DMS53 (cell line): ENCODE measurements at regions not wholly inside any gene's neighbourhood (a gene's known extent, or its start where the extent isn't known, plus 50 kb on each side); places are given as distances from the start of the nearest gene placed in this dataset.
"Not testable (repeated sequence)": the region's sequence is repeated elsewhere in the genome, so short reads cannot be mapped to it uniquely, and the experiment has no call there.

Experiments used
- DNase-seq: peaks from one replicate; lab custom pipeline; 2025; lab: John Stamatoyannopoulos, UW

DNA sequence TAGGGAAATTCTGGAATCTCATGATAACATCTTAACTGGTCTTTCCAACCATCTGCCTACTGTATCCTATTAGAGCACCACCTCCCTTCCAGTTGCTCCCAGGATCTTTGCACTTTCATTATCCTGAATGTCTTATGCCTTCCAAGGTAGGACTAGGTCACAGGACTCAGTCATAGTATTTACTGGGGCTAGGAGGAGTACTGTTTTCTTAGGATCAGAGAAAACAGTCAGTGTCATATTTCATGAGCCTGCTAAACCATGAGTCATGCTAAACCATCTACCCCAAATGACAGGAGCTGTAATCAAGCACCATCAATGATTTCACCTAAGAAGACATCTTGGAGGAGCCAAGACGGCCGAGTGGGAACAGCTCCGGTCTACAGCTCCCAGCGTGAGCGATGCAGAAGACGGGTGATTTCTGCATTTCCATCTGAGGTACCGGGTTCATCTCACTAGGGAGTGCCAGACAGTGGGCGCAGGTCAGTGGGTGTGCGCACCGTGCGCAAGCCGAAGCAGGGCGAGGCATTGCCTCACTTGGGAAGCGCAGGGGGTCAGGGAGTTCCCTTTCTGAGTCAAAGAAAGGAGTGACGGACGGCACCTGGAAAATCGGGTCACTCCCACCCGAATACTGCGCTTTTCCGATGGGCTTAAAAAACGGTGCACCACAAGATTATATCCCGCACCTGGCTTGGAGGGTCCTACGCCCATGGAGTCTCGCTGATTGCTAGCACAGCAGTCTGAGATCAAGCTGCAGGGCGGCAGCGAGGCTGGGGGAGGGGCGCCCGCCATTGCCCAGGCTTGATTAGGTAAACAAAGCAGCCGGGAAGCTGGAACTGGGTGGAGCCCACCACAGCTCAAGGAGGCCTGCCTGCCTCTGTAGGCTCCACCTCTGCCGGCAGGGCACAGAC, 1439.2 kb upstream of the ACVR2A start:
- DNase-seq, result peak; percentile 43

DNA sequence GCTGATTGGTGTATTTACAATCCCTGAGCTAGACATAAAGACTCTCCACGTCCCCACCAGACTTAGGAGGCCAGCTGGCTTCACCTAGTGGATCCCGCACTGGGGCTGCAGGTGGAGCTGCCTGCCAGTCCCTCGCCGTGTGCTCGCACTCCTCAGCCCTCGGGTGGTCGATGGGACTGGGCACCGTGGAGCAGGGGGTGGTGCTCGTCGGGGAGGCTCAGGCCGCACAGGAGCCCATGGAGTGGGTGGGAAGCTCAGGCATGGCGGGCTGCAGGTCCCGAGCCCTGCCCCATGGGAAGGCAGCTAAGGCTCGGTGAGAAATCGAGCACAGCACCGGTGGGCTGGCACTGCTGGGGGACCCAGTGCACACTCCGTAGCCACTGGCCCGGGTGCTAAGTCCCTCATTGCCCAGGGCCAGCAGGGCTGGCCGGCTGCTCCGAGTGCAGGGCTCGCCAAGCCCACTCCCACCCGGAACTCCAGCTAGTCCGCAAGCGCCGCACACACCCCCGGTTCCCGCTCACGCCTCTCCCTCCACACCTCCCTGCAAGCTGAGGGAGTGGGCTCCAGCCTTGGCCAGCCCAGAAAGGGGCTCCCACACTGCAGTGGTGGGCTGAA, 1441.2 kb upstream of the ACVR2A start:
- DNase-seq, result not testable (repeated sequence)

DNA sequence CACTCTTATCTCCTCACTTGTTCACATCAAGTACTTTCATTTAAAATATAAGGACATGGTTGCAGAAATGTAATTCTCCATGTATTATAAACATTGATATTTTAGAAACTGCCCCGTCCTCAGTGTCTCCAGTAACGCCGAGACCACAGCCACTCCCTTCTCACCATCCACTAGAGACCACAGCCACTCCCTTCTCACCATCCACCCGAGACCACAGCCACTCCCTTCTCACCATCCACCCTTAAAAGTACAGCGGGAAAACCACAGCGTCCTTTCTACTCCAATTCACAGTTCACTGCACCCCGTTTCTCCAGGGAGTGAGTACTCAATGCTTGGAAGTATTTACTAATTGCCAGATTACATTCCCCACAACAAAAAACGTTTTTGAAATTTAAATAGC, 1452.2 kb upstream of the ACVR2A start:
- no peak for DNase-seq

DNA sequence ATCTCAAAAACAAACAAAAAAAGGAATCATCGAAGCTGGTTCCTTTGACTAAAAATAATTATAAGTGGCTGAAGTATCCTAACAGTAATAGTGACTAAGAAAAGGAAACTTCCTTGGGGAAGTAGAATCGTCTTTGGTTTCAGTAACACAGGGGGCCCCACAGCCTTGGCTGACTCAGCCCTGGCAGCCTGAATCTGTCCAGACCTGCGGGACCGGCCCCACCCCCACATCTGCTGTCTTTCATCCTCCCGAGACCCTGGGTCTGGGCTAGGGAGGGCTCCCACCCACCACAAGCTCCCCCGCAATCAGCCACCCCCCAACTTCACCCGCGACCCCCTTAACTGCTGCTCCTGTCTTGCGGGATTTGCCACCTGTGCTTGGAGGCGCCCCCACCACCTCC, 1452.6 kb upstream of the ACVR2A start:
- no peak for DNase-seq

DNA sequence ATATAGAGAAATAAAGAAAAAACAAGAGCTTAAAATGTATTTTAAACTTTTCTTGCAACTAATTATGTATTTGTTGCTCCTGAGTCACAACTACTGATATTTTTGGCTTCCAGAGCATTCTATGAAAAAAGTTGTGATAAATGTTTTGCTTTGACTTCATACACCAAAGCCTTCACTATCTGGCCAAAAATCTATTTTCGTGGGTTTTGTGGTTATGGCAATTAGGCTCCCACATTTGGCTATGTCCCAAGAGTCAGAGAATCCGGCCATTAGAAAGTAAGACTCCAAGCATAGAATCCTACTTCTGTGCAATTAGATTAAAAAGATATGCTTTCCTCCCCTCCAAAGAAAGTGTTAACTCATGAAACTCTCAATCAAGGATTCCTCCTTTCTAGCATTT, 1456.1 kb upstream of the ACVR2A start:
- no peak for DNase-seq

DNA sequence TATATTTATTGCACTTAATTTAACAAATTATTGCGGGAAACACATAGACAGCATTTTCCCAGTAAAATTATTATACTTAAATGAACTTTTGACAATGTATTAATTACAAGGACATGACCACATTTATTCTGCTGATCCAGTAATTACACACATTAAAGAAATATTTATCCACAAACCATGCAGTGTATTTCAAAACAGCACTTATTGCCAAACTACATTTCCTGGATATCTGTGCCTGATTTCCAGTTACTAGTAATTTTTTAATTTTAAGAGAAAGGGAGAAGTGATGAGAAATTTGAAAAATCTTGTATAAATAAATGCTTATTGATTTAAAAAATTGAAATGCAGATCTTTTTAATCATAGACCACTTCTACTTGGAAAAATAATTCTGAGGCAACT, 1458.7 kb upstream of the ACVR2A start:
- DNase-seq, result no peak

DNA sequence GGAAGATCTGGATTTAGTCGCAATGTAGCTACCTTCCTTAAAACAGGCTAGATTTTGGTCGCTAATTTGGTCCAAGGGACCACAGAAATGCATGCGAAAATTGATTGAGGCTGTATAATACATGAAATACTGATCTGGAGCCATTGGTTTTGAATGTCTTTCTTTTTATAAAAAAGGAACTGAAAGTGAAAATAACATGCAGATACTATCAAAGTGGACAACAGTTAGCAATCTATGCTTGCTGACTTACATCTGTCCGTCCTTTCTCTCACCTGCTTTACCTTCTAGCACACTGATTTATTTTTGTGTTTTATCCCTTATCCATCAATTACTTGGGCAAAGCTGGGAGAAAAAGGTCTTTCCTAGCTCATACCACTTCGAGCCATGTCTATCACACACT, 1459.8 kb upstream of the ACVR2A start:
- no peak for DNase-seq

DNA sequence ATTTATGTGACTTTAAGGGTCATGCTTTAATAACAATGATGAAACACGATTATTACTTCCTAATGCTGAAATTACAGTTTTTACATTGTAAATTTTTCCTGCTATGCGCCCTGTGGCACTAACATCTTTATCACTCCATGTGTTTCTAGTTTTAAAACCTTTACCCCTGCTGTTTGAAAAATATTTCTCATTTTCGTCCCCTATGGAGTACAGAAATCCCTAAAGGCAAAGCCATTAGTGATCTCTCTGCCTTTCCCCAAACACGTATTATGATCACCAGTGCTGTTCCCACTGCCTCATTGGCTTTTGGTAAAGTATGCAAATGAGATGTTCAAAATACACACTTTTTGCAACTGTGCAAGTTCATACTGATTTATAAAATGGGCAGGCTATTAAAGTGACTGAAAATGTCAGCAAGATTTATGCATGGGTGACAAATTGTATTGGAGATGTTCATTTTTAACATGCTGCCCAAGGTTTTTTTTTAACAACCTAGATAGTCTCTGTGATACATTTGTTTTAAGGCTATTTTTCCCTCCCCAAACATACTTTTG, 1468.2 kb upstream of the ACVR2A start:
- DNase-seq, result no peak

DNA sequence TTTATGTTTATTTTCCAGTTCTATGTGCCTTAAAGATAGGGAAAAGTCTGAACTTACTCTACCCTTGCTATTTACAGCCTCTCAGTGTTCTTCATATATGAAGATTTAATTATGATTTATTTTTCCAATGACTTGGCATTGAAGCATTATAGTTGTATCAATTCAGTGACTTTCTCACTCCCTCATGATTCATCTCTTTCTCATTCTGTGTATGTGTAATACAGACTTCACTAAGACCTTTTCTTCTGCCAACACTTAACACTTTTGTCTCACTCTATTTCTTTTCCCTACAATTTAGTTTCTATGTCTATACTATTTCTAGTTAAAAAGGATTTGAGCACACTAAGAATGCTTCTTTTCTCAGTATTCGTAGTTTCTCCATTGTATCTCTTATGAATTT, 1470.3 kb upstream of the ACVR2A start:
- no peak for DNase-seq

DNA sequence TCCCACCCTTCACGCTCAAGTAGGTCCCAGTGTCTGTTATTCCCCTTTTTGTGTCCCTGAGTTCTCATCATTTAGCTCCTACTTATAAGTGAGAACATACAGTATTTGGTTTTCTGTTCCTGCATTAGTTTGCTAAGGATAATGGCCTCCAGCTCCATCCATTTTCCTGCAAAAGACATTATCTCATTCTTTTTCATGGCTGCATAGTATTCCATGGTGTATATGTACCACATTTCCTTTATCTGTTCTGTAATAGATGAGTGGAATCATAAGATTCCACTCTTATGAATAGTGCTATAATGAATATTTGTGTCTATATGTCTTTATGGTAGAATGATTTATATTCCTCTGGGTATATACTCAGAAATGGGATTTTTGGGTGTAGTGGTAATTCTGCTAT, 1473.5 kb upstream of the ACVR2A start:
- DNase-seq, result not testable (repeated sequence)

DNA sequence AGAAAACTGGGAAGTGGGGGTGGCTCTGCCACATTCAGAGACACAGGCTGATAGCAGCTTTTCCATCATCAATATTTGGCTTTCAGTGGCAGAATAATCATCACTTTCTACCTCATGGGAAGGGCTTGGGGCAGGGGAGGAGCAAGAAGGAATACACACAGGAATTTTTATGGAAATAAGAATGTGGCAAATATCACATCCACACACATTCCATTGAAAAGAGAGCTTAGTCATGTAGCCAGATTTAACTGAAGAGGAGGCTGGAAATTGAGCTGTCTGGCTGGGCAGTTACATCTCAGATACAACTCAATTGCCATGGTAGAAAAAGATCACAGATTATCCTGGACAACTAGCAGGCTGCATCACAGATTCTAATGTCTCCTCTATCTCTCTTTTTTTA, 1474.0 kb upstream of the ACVR2A start:
- DNase-seq, result no peak

DNA sequence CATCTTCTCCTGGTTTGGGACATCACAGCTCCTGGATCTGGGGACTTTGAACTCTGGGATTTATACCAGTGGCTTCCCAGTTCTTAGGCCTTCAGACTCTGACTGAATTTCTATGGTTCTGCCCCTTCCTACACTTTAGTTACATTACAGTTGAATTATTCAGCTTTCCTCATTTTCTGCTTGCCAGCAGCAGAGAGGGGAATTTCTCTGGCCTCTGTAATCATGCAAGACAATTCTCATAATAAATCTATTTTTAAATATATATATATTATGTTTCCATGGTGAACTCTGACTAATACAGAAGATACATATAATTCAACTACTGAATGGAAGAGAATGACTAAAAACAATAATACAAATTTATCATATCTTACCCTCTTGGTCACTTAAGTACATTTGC, 1478.6 kb upstream of the ACVR2A start:
- no peak for DNase-seq

DNA sequence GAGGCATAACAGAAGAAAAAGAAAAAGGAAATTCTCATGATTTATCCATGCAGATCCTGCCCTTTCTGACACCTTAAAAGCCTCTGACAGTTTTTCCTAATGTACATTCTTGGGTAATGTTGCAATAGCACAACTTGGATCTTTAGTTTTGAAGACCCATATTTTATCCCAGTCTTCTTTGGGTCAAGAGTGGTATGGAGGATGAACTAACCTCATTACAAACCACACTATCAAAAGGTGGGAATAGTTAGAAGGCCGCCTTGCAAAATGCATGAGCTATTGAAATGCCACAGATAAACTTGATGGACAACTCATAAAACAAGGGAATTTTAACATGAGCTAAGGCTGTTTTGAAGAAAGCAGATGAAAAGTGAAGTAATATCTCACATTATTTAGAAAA, 1479.8 kb upstream of the ACVR2A start:
- no peak for DNase-seq

DNA sequence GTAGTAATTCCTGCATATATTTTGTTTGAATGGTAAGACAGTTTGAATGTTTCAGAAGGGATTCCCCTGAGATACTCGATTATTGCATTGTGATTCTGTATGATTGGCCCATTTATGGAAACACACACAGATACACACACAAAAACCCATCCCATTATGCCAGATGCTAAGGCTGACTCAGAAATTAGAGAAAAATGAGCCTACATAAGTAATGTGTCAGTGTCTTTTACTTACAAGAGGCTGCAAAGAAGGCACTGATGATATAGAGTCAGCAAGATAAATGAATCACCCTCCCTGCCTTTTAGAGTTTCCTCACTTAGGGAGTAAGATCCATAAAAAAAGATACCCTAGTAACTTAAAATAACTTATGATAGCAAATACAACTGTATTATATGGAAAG, 1481.1 kb upstream of the ACVR2A start:
- DNase-seq, result no peak

DNA sequence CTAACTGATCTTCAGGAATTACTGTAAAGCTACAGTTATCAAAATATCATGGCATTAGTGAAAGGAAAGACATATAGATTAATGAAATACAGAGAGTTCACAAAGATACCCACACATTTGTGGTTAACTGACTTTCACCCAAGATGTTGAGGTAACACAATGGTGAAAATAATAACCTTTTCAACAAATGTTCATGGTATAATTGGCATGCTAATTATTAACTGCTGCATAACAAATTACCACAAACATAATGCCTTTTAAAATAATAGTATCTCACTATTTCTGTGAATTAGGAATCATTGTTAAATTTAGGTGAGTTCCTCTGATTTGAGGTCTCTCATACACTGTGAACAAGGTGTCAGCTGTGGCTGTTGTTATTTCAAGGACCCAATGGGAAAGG, 1493.1 kb upstream of the ACVR2A start:
- DNase-seq, result no peak

DNA sequence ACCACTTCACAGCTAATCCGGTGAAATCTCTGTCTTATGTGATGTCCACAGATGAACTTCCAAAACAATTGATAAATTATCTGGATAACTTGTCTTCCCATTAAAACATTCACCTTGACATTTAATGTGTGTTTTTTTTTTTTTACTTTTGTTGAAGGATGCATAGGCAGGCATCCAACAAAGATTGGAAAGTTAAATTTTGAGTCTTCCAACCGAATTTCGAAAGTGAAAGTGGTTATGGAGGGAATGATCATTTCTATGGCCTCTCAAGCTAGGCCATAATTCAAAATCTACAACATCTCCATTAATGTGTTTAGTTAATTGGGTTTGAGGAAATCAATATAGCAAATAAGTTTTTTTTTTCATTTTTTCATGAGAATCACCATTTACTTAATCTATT, 1495.5 kb upstream of the ACVR2A start:
- no peak for DNase-seq

DNA sequence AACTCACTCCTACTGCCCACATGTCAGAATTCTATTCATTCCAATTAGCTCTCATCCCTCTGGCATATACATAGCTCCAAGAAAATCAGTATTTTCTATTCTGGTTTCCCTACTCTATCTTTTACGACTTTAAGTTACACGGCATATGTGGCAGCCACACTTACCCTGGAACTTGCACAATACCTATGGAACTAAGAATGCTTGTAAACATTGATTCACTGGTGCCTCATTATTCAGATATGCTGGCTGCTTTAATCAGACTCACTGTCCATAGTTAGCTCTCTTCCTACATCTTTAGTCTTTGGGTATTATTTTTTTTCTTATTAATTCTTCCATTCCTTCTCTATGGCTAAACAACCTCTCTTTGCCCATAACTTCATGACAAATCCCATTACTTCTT, 1519.9 kb upstream of the ACVR2A start:
- no peak for DNase-seq

DNA sequence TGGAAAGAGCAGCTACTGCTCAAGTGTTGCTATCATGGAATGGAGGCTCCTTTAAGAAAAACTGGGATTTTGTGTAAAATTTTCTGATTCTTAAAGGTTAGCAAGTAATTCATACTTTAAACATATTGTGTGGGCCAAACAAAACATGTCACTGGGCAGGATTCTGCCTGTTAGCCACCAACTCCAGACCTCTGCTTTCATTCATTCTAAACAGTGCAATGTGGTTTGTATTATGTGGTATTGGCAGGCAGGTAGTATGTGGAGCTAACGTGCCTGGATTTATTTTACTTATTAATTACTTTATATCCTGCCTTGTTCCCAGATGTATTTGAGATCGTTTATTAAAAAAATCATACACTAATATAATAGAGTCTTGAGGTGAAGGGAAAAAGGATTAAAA, 1521.3 kb upstream of the ACVR2A start:
- DNase-seq, result no peak

DNA sequence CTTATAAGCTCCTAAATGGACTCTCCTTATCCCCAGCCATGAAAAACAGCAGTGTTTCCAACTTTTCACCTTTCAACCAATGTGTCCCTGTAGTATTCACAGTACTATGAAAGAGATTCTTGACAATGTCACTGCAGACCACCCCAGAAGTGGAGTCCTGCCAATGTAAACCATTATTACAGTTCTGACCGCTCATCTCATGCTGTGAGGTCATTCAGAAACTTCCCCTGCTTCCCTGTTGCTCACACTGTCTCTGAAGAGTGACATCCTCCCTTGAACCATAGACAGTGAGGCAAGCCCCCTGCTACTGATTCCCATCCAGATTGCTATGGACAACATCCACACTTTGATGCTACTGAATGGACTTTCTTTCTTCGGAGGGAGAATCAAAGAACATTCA, 1523.7 kb upstream of the ACVR2A start:
- DNase-seq, result no peak

DNA sequence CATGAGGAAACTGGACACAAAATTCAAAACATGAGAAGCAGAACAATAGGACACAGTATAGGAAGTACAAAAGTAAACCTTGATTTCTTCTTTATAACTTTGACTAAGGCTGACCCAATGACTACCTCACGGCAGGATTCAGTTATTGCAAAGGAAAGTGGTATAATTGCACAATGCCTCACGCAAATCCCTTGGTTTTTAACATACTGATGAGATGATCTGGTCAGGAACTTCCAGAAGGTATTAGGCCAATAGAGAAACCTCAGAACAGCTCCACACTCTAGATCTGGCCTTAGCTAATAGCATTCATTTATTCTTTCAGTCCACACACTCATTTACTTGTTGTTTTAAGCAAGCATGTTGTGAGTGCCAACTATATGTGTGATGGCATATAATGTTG, 1526.9 kb upstream of the ACVR2A start:
- no peak for DNase-seq

DNA sequence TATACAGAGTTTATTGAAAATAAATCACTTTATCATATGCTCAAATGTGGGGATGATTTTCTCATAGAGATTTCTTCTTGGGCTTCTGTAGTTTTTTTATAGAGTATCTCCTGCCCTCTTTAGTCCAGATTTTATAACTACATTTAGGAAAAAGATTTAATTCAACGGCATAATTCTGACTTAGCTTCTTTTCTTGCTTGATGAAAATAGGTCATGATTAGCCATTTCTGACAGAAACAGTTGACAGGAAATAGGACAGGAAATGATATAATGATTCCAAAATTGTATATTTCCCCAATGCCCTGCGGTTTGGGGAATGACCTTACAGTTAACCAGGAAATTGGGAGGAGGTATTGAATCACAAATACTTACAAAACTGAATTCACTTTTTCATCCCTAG, 1531.9 kb upstream of the ACVR2A start:
- peak; percentile 24 for DNase-seq

DNA sequence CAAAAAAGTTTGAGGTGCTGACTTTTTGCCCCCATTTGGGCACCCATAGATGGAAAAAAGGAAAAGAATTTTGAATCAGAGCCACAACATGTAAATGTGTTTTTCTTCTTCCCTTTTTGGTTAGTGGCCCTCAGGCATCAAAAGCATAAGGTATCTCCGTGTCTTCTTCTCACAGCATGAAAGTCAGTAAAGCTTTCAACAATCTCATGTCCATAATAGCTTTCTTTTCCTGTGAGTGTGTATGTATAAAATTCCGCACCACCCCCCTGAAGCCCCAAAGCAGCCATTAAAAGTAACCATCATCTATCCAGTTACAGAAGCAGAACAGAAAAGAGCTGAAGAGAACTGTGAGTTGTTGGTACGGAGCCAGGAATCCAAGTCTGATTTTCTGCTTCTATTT, 1539.7 kb upstream of the ACVR2A start:
- no peak for DNase-seq

DNA sequence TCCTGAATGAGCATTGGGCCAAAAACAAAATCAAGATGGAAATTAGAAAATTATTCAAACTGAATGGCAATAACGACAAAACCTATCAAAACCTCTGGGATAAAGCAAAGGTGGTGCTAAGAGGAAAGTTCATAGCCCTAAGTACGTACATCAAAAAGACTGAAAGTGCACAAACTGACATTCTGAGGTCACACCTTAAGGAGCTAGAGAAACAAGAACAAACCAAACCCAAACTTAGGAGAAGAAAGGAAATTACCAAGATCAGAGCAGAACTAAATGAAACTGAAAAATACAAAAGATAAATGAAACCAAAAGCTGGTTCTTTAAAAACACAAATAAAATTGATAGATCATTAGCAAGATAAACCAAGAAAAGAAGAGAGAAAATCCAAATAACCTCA, 1543.5 kb upstream of the ACVR2A start:
- no peak for DNase-seq
